Fibroblast of lung (primary cell): ENCODE measurements at regions not wholly inside any gene's neighbourhood (a gene's known extent, or its start where the extent isn't known, plus 50 kb on each side); places are given as distances from the start of the nearest gene placed in this dataset.

ENCODE experiments used
- DNase-seq, 2 donors: peaks; one replicate each; pipeline versions ENCODE4 v3.0.0 to v3.0.0-alpha.2; 2010; ENCODE audit warnings: low read depth in 2 of 2
- H2AFZ ChIP-seq: 2 replicates; pipeline ENCODE4 v1.5.1; 2012; ENCODE audit warnings: low read length, control low read depth, inconsistent platforms
- H3K27ac ChIP-seq: 2 replicates; pipeline ENCODE4 v1.5.1; 2011; ENCODE audit warnings: low read length, control low read depth; ENCODE audit not compliant: insufficient read depth
- H3K27me3 ChIP-seq: 2 replicates; pipeline ENCODE4 v1.5.1; 2011; ENCODE audit warnings: mild to moderate bottlenecking, low read length; ENCODE audit not compliant: control insufficient read depth, insufficient read depth
- H3K36me3 ChIP-seq: 2 replicates; pipeline ENCODE4 v1.5.1; 2011; ENCODE audit warnings: low read length; ENCODE audit not compliant: control insufficient read depth, insufficient read depth
- H3K4me1 ChIP-seq: 2 replicates; pipeline ENCODE4 v1.5.1; 2011; ENCODE audit warnings: low read length; ENCODE audit not compliant: control insufficient read depth, insufficient read depth; ENCODE audit errors: extremely low read depth
- H3K4me2 ChIP-seq: 2 replicates; pipeline ENCODE4 v1.5.1; 2011; ENCODE audit warnings: low read length, control low read depth; ENCODE audit not compliant: insufficient read depth; ENCODE audit errors: extremely low read depth
- H3K4me3 ChIP-seq, 4 experiments: fragments of 200-600 bp in 1 of 4; sonication (generic) in 1 of 4; replicated peaks in 1 of 4; 2 replicates each; pipeline ENCODE4 v1.5.1; 2011 to 2016; ENCODE audit warnings: low read length in 4 of 4, low read depth in 3 of 4, mild to moderate bottlenecking in 3 of 4, control low read depth in 2 of 4, inconsistent platforms in 1 of 4, mixed read lengths in 1 of 4; ENCODE audit not compliant: insufficient read depth in 1 of 4; ENCODE audit errors: control extremely low read depth in 1 of 4
- H3K79me2 ChIP-seq: 2 replicates; pipeline ENCODE4 v1.5.1; 2012; ENCODE audit warnings: mild to moderate bottlenecking, low read length, inconsistent platforms; ENCODE audit not compliant: control insufficient read depth, insufficient read depth
- H3K9ac ChIP-seq: 2 replicates; pipeline ENCODE4 v1.5.1; 2011; ENCODE audit warnings: mild to moderate bottlenecking, low read length, control low read depth; ENCODE audit not compliant: insufficient read depth
- H3K9me3 ChIP-seq: 2 replicates; pipeline ENCODE4 v1.5.1; 2012; ENCODE audit warnings: low read depth, low read length; ENCODE audit not compliant: control insufficient read depth, insufficient read depth
- H4K20me1 ChIP-seq: 2 replicates; pipeline ENCODE4 v1.5.1; 2011; ENCODE audit warnings: low read length; ENCODE audit not compliant: control insufficient read depth, insufficient read depth; ENCODE audit errors: extremely low read depth
- CTCF ChIP-seq, 2 donors: IDR thresholded peaks in 1 of 2; conservative IDR thresholded peaks in 1 of 2; 1 replicate in 1 of 2; 2 replicates in 1 of 2; pipeline ENCODE4 v1.5.1; 2011 to 2012; ENCODE audit warnings: low read length in 2 of 2, control low read depth in 1 of 2, inconsistent platforms in 1 of 2, low read depth in 1 of 2, mild to moderate bottlenecking in 1 of 2
- EZH2 ChIP-seq: IDR thresholded peaks from 2 replicates; pipeline ENCODE4 v1.5.1; 2012; ENCODE audit warnings: low read length, control low read depth, mild to moderate bottlenecking; ENCODE audit errors: missing control alignments

GRCh38 chr10:121222842-121223241 is 371.7 kb downstream of the WDR11 start:
- no peak overlapping the region for H3K27ac ChIP-seq
- DNase-seq: no peak
- H2AFZ ChIP-seq: no peak overlapping the region
- H3K9ac ChIP-seq: no peak overlapping the region
- no peak for TF ChIP-seq EZH2
- TF ChIP-seq CTCF (conservative IDR thresholded peaks at IDR 0.05 in 1 of 2, IDR thresholded peaks at IDR 0.05 in 1 of 2; ENCODE audit: low read depth in 1 of 2, low read length in 2 of 2): no peak
- no peak overlapping the region for H3K4me3 ChIP-seq
- H3K79me2 ChIP-seq: no peaks in the 10 kb centered on the region
- no peaks in the 10 kb centered on the region for H3K9me3 ChIP-seq
- H3K36me3 ChIP-seq: no peaks in the 10 kb centered on the region
- no peaks in the 10 kb centered on the region for H4K20me1 ChIP-seq
- H3K4me2 ChIP-seq: no peak overlapping the region
- H3K27me3 ChIP-seq: no peaks in the 10 kb centered on the region
- H3K4me1 ChIP-seq: no peaks in the 10 kb centered on the region

GRCh38 chr10:121231079-121231478 is 367.2 kb downstream of the FGFR2 start:
- Histone ChIP-seq H3K4me2 (no peak overlapping the region), H3K4me3 (no peak overlapping the region), H3K79me2 (no peaks in the 10 kb centered on the region), H3K9me3 (no peaks in the 10 kb centered on the region), H2AFZ (no peak overlapping the region), H4K20me1 (no peaks in the 10 kb centered on the region), H3K27ac (no peak overlapping the region), H3K27me3 (no peaks in the 10 kb centered on the region), H3K4me1 (no peaks in the 10 kb centered on the region), H3K36me3 (no peaks in the 10 kb centered on the region), H3K9ac (no peak overlapping the region)
- DNase-seq: no peak
- TF ChIP-seq EZH2 (no peak), CTCF (conservative IDR thresholded peaks at IDR 0.05 in 1 of 2, IDR thresholded peaks at IDR 0.05 in 1 of 2; ENCODE audit: low read depth in 1 of 2, low read length in 2 of 2) (no peak)

GRCh38 chr10:121232494-121232893 is 365.8 kb downstream of the FGFR2 start:
- no peak overlapping the region for H3K4me3 ChIP-seq
- no peaks in the 10 kb centered on the region for H3K4me1 ChIP-seq
- no peak overlapping the region for H2AFZ ChIP-seq
- H3K4me2 ChIP-seq: no peak overlapping the region
- no peak overlapping the region for H3K9ac ChIP-seq
- H4K20me1 ChIP-seq: no peaks in the 10 kb centered on the region
- no peaks in the 10 kb centered on the region for H3K9me3 ChIP-seq
- no peaks in the 10 kb centered on the region for H3K36me3 ChIP-seq
- TF ChIP-seq CTCF (conservative IDR thresholded peaks at IDR 0.05 in 1 of 2, IDR thresholded peaks at IDR 0.05 in 1 of 2; ENCODE audit: low read depth in 1 of 2, low read length in 2 of 2) (no peak), EZH2 (no peak)
- H3K79me2 ChIP-seq: no peaks in the 10 kb centered on the region
- H3K27ac ChIP-seq: no peak overlapping the region
- DNase-seq: no peak
- no peaks in the 10 kb centered on the region for H3K27me3 ChIP-seq
